Putamen (tissue), 1 donor: ENCODE measurements at regions not wholly inside any gene's neighbourhood (a gene's known extent, or its start where the extent isn't known, plus 50 kb on each side); places are given as distances from the start of the nearest gene placed in this dataset.

Experiments used
- DNase-seq: peaks from one replicate; pipeline ENCODE4 v3.0.0-alpha.2; 2016; ENCODE audit warnings: low spot score

- DNase-seq, result no peak
These were observed 203.9 kb upstream of the GLI3 start for GRCh38 chr7:42440951-42441350.

GRCh38 chr7:42432644-42433043 lies 195.6 kb upstream of the GLI3 start:
- DNase-seq, result no peak

- DNase-seq, result no peak
These were observed 194.9 kb upstream of the GLI3 start for GRCh38 chr7:42431873-42432272.

- DNase-seq, result no peak
These were observed 192.3 kb upstream of the GLI3 start for GRCh38 chr7:42429339-42429738.

- no peak for DNase-seq
These were observed 189.2 kb upstream of the GLI3 start for GRCh38 chr7:42426163-42426562.

GRCh38 chr7:42414941-42415505 lies 178.0 kb upstream of the GLI3 start:
- DNase-seq, result no peak

- no peak for DNase-seq
These were observed 177.0 kb upstream of the GLI3 start for GRCh38 chr7:42414028-42414427.

- DNase-seq, result no peak
These were observed 172.3 kb upstream of the GLI3 start for GRCh38 chr7:42409296-42409695.

- DNase-seq, result no peak
These were observed 170.8 kb upstream of the GLI3 start for GRCh38 chr7:42407833-42408232.

GRCh38 chr7:42407021-42407710 lies 170.2 kb upstream of the GLI3 start:
- no peak for DNase-seq

- DNase-seq, result no peak
These were observed 169.3 kb upstream of the GLI3 start for GRCh38 chr7:42406358-42406757.

- DNase-seq, result no peak
These were observed 168.8 kb upstream of the GLI3 start for GRCh38 chr7:42405782-42406181.

- no peak for DNase-seq
These were observed 166.8 kb upstream of the GLI3 start for GRCh38 chr7:42403831-42404230.

- no peak for DNase-seq
These were observed 164.0 kb upstream of the GLI3 start for GRCh38 chr7:42400961-42401360.

- no peak for DNase-seq
These were observed 163.3 kb upstream of the GLI3 start for GRCh38 chr7:42400211-42400772.

- no peak for DNase-seq
These were observed 158.6 kb upstream of the GLI3 start for GRCh38 chr7:42395607-42396006.

GRCh38 chr7:42392826-42393225 lies 155.8 kb upstream of the GLI3 start:
- no peak for DNase-seq

GRCh38 chr7:42389697-42390096 lies 152.7 kb upstream of the GLI3 start:
- DNase-seq, result no peak

- no peak for DNase-seq
These were observed 148.9 kb upstream of the GLI3 start for GRCh38 chr7:42385912-42386311.

GRCh38 chr7:42381161-42381560 lies 144.2 kb upstream of the GLI3 start:
- no peak for DNase-seq

- no peak for DNase-seq
These were observed 143.4 kb upstream of the GLI3 start for GRCh38 chr7:42380401-42380800.

GRCh38 chr7:42378149-42378548 lies 141.1 kb upstream of the GLI3 start:
- DNase-seq, result no peak

GRCh38 chr7:42373285-42373684 lies 136.3 kb upstream of the GLI3 start:
- no peak for DNase-seq

GRCh38 chr7:42372479-42372878 lies 135.5 kb upstream of the GLI3 start:
- no peak for DNase-seq
